CD4-positive, alpha-beta T cell treated with Interleukin-4 for 1 hour (primary cell): ENCODE measurements at regions not wholly inside any gene's neighbourhood (a gene's known extent, or its start where the extent isn't known, plus 50 kb on each side); places are given as distances from the start of the nearest gene placed in this dataset.

Experiments
- DNase-seq, 2 donors: peaks; one replicate each; pipeline ENCODE4 v3.0.0-alpha.2; 2020 to 2022

DNA sequence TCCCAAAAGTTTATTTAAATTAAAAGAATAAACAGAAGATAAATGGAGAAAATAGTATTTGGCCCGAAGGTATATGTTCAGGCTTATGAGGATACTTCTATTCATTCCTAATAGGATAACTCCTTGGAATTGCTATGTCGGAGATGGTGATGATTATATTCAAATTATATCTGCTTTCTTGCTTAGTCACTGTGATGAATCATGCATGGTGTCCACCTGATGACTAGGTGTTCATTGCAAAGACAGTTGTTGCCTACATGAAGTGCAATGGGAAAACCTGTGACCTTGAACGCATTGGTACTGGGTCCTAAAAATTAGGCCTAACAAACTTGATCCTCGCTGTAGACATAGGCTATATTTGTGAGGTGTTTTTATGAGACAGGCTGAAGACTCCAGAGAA, 617.3 kb upstream of the ZEB2 start:
- DNase-seq: no peak

DNA sequence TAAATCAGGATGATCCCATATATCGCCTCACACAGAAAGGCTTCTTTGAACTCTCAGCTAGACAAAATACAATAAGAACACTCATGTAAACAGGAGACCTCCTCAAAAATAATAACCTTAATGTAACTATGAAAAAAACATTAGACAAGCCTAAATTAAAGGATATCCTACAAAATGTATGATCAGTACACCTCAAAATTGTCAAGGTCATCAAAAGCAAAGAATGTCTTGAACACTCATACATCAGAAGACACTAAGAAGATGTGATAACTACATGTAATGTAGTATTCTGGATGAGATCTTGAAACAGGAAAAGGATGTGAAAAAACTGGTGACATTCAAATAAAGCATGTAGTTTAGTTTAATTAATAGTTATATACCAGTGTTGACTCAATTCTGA, 616.8 kb upstream of the ZEB2 start:
- DNase-seq: no peak

DNA sequence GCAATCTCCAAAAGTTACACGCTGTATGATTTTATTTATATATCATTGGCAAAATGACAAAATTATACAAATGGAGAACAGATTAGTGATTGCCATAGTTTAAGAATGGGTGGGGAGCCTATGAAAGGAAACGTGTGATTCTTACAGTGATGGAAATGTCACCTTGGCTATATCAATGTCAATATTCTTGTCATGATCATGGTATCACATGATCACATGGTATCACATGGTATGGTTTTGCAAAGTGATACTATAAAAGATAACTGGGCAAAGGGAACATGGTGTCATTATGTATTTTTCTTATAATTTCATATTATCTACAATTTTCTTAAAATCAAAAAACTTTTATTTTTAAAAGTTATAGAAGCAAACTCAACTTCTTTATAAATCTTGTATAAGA, 606.2 kb upstream of the ZEB2 start:
- DNase-seq: no peak

DNA sequence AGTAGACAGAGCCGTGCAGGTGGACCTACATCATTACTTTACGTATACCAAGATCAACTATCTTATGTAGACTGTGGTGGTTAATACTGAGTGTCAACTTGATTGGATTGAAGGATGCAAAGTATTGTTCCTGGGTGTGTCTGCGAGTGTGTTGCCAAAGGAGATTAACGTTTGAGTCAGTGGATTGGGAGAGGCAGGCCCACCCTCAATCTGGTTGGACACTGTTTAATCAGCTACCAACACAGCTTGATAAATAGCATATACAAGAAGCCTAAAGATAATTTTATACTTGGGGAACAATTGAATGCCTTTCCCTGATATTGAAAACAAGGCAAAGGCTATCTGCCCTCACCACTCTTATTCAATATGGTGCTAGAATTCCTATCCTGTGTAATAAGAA, 604.2 kb upstream of the ZEB2 start:
- no peak for DNase-seq

DNA sequence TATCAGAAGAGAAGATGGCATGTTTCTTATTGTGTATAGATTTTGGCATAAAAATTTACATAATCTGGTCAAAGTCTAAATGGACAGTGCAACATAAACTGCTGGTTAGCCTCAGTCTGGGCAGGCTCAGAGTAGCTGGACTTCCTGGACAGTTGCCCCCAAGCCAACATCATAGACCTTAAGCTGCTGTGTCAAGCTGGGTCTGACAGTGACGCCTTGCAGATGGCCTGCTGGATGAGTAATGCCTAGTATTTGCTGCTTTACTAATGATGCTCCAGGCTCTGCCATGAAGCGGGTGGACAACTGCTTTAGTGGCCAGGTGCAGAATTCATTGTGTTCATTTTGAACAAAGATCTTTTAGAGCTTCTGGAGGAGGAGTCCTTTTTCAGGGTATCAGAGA, 603.7 kb upstream of the ZEB2 start:
- no peak for DNase-seq

DNA sequence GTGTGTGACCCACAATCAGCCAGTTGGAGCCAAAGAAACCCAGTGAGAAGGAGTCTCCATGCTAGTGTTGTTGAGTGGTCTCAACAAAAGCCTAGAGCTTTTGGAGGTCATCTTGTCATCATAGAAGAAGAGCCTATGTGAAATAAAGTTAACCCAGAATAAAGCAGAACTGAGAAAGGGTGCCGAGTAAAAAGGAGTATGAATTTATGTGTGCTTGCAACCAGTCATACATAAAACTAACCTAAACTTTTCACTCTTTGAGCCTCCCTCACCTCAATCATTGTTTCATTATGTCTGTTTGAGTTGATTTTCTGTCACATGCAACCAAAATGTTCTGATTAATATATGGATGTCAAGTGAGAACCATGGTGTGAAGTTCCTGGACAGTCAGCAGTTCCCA, 599.3 kb upstream of the ZEB2 start:
- DNase-seq: no peak

DNA sequence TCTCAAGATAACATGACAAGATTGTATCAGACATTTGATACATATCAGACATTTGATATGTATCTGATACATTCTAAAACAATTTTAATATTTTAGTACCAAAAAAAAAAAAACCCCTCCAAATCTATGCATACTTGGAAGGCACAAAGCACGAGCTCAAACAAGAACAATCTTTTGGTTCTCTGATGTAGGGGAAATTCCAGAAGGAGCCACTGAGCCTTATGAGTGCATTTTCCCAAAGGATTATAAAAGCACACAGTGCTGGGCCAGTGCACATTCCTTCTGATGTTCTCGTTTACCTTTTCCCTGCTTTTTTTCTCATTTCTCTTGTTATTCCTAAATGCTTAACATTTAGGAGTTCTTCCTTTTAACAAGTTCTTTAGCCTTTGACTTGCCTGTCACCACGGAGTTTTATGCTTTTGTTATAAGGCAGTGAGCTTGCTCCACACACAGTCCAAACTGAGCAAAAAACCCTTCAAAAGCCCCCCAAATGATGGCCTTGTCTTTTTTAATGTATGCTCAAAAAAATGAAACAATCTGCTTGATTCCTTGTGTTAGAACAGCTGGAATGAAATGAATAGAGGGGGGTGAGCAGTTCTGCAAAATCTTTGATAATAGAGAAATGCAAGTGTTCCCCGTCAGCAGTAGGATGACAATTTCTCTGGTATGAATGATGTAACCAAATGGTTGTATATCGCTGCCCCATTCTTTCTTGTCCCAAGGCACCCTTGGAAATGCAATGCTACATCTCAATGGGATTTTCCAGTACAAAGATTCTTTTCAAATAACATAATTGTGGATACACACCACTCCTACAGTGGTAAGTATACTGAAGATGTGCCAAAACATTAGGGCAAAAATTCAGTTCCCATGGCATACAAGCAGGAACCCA, 597.2 kb upstream of the ZEB2 start:
- DNase-seq: no peak

DNA sequence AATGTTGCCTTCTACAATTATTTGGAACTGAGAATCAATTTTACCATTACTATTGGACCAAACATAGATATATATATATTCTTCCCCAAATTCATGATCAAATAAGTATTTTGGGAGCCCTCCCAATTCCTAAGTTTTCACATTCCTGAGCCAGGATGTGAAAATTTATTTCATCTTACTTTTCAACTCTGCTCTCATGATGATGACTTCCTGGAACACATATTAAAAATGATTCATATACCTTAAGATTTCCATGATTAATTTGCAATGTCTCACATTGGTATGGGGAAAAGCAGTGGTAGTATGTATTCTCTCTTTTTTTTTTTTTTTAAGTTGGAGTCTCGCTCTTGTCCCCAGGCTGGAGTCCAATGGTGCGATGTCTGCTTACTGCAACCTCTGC, 596.1 kb upstream of the ZEB2 start:
- no peak for DNase-seq

DNA sequence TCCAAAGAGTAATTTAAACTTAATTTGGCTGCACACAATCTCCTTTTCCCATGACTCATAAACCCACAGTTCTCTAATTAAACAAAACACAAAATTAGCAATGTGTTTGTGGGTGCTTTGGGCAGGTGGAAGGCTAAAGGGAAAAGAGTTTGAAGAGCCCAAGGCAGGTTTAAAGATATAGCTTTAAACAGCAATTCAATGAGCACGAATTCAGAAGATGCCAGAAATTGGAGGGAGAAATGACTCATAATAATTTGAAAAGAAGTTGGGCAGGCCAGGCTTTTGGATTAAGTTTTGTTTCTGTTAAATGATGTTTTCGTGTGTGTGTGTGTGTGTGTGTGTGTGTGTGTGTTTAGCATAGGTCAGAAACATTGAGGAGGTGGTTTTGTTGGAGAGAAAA, 594.8 kb upstream of the ZEB2 start:
- no peak for DNase-seq

DNA sequence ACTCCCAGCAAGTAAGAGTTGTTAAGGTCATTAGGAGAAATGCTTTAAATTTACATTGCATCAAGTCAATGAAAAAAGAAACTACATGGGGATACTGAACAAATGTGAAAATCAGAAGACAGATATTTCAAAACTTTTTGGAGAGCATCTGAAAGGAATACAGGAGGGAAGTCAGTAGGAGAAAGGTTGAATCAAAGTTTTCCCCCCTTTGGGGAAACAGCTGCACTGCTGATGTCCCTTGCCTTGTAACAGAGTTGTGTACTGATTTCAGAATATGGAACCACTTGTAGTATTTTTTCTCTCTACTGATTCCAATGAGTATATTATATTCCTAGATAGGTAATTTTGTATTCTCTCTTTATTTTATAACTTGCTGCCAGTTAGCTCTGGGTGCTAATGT, 592.5 kb upstream of the ZEB2 start:
- DNase-seq: no peak

DNA sequence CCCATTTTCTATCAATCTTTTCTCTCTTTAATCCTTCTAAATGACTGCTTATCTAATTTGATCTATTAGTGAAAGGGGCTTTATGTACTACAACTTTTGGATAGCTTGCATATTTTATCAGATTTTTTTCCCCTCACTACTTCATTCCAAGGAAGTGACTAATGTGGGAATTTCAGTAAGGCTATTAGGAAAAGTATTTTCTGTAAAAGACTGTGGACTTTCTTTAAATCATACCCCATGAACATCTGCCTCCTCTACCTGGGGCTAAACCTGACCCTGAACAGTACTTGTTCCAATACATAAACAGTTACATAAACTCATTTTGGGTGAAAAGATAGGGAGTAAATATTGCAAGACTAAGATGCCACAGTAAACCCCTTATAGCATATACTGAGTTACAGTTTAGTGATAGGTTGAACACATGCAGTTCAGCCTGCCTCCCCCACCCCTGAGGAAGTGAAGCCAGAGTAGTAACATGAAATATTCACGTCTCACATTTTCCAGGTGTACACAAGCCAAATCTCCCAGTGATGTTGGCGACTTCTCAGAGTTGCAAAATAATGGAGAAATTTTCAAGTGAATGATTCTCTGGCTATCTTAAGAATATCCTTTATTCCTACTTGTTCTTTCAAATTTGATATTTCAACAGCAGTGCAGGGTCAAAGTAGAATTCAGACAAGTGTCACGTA, 590.9 kb upstream of the ZEB2 start:
- DNase-seq: no peak

DNA sequence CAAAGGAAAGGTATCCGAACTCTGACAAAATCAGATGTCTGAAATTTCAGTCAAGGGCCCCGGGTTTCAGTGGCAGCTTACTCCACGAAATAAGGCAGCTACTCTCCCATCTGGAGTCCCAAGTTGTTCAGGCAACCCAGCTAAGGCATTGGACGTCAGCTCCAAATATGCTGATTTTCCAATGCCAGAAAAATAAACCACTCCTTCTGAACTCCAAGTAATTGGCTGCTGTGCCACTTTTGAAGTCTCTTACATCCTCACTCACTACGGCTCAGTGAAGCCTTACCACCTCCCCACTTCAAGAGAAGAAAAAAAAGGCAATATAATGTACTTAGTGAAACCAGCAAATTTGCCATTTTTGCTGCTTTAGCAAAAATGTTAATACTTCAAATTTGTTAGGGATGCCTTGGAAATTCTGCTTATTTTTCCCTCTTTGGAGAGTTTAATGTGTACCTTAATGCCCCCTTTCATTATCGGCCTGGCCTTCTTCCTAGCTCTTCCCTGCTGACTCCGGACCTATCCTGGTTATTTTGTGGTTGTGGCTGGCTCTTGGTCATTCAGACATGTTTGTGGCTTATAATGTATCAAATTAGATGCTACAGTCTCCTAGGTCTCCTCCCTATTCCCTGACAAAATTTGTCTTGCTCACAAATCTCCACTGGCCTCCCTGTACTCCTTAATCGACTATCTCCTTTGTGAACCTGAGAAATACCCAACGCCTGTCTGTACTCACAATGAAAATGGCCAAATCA, 589.2 kb upstream of the ZEB2 start:
- DNase-seq: no peak

DNA sequence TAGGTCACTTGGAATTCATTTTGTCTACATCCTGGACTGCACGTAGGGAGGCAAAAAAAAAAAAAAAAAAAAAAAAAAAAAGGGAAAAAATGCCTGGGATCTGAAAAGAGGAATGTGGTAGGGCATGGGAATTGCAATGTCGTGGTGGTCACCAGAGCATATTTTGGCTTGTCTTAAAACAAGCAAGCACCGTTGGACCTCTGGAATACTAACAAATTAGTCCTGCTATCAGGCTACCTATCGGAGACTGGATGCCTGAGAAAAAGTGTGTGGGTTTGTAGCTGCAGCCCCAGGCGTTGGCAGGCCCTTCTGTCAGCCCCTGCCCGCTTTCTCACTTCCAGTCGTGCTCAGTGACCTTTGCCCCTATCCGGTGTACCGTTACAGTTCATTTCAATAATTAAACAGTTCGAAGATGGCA, 588.5 kb upstream of the ZEB2 start:
- no peak for DNase-seq

DNA sequence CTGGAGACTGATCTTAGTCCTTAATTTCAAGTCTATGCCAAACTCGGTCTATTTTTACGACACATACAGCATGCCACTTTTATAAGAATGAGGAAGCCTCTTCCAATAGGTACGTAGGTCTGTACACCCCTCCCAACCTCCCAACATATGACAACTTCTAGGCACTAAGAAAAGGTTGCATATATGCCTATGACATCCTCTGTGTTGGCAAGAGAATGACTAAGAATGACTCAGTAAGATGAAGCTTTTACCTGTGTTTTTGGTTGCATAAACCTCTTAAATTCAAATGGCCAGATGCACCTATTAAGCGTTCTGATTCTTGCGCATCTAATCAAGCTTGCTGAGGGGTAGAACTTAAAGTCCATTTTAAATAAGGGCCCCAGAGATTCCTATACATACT, 586.4 kb upstream of the ZEB2 start:
- DNase-seq: no peak

DNA sequence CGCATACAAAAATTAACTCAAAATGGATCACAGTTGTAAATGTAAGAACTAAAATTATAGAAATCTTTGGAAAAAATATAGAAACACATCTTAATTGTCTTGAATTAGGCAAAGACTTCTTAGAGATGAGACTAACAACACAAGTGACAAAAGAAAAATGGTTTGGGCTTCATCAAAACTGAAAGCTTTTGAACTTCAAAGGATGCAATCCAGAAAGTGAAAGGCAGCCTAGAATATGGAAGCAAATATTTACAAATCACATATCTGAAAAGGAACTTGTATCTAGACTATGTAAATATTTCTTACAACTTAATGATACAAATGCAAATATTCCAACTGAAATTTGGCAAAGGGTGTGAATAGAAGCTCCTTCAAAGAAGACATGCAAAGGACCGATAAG, 582.8 kb upstream of the ZEB2 start:
- no peak for DNase-seq

DNA sequence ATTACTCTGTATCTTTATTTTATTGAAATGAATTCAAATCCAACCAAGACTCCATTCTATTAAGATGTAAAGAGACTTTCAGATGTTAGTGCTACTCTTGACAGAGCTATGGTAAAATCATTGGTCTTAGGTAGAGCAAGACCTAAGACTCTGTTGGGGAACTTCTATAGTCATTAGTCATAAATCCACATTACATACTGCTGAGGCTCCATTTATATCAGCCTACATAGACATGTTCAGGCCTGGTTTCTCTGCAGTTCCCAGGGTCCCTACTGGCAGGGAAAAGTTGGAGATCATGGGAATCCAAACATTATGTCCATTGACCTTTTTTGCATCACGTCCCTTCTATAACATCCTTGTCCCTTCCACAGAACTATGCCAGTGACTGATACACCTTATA, 580.4 kb upstream of the ZEB2 start:
- DNase-seq: no peak

DNA sequence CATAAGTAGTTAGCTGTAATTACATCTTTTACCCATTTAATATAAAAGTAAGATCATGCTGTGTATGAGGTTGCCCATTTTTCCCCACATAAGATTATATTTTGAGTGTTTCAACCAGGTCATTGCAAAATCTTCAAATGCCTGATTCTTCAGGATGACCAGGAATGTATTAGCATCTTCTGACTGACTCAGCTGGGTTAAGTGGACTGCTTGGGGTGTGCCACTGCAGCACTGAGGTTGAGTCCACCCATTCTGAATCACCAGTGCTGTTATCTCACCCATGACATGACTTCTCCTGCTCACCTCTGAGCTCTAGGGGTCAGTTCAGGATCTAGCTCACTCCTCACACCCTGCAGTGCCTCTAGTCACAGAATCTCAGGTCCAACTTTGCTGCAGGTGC, 576.7 kb upstream of the ZEB2 start:
- no peak for DNase-seq

DNA sequence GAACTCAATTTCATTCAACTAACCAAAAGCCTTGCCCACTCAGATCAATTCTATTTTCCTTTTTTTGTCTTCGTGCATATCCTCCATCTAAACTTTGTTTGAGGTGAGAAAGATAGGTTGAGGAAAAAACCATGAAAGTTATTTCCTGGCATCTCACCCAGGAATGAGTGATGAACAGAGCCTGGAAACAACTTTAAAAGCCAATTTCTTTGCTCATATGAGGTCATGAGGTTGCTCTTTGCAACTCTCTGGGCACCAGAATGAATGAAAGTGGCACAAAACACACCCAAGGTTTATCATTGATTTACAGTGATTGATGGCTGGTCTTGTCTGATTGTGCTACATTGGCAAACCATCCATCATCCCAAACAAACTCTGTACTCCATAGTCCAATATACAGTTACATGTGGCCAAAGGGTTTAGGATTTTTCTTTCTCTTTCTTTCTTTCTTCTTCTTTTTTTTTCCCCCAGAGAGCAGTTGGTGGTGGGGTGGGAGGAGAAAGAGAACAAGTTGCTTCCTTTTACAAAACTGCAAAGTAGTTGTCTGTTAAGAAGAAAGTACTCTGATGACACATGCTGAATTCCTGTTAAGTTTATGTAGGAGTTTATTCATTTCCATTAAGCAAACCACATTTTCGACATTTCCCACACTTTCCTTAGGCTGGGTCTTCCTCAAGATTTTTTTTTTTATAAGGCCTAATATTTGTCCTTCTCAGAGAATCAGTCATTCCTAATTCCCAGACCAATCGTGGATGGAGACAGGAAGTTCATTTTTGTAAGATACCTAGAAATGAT, 575.9 kb upstream of the ZEB2 start:
- no peak for DNase-seq

DNA sequence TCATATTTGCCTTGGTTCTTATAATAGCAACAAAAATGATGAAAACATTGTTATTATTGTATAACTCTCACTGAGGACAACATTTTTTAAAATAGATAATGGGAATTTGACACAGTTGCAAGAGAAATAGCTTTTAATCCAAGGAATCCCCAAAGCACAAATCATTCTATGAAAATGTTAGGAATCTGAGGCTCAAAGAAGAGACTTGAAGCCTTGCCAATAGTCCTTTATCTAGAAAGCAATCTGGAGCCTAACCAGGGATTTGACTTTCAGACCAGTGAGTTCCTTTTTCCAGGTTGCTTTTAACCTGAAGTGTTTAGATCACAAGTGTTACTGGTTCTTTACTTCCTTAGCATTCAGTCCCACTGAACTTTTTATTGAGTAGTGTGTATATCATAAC, 574.5 kb upstream of the ZEB2 start:
- DNase-seq: no peak

DNA sequence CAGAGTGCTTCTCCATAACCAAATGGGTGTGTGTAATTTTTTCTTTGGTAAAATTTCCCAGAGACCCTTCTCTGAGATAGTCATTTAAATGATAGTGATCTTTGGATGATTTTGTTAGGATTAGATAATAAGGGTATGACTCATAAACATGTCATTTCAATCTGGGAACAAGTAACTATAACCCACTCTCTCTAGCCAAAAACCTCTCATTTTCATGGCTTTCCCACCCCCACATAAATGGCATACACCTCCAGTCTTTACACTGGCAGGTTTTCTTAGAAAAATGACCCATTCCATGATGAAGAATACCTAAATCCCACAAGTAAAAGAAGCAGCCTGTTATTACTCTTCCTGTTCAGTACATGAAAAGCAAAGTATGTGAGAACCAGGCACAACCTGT, 572.0 kb upstream of the ZEB2 start:
- no peak for DNase-seq

DNA sequence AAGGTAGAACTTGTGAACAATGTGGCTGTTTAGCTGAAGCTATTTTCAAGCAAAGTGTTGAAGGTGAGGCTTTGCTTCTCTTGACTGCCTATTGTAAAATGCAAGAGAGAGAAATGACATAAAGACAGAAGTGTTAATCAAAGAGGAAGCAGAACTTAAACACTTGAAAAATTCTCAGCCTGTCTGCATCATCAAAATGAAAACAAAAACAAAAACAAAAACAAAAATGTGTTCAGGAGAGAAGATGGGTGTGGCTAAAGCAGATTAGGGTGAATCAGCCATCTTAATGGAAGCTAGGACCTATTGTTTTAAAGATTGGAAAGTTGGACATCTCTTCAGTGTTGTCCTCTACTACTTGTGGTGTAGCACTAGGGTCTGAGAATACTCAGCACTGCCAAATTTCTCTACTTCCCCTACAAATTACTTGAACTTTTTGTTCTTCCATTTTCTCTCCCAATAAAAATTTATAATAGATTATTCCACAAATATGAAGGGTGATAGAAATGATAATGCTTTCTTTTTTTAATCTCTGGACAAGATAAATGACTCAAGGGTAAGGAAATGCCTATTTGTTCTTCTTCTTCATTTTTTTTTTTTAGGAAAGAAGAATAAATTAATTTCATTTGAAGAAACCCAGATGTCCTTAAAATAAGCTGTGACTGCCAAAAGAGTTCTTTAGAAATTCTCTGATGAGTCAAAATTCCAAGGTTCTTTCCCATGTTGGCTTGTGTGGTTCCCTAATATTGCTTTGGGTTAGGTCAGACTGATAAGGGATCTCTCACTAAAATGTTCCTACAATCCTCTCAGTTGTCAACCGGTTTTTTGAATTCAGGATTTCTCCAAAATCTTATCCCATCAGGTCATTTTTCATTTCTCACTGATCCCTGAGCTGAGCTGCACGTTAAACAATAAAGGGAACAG, 571.2 kb upstream of the ZEB2 start:
- DNase-seq: no peak

DNA sequence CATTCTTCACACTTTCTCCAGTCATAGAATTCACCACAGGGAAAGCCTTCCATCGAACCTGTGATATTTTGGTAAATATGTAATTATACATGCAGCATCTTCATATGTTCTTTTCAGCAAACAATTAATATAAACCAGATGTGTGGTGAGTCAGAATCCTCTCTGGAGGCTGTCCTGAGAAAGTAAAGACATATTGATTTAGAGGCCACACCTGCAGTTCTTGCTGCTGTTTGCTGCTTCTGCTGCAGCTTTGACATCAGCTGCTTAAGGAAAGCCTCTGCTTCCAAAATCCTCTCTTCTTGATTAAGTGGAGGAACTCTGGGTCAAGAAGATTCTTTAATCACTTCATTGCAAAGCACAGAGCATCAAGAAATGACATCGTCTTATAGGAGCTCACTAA, 568.8 kb upstream of the ZEB2 start:
- DNase-seq: no peak
